ENCODE measurements at regions not wholly inside any gene's neighbourhood (a gene's known extent, or its start where the extent isn't known, plus 50 kb on each side); places are given as distances from the start of the nearest gene placed in this dataset.
"Not testable (repeated sequence)": the region's sequence is repeated elsewhere in the genome, so short reads cannot be mapped to it uniquely, and the experiment has no call there.

DNA sequence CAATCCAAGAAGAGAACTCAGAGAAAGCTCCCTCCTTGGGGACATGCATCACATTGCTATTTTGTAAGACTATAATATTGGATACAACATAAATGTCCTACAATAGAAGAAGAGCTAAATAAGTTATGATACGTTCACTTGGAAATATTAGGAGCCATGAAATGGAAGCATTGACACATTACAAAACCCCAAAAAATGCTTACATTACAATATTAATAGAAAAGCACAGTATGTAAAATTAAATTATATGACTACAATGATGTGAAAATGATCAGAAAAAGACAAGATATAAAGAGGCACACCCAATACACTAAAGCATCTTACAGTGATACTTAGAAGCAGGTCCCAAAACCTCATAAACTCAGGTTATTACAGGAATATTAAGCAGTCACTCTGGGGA lies 694.1 kb downstream of the TOX3 start:
- no peak for DNase-seq (ENCODE audit: low read depth)

DNA sequence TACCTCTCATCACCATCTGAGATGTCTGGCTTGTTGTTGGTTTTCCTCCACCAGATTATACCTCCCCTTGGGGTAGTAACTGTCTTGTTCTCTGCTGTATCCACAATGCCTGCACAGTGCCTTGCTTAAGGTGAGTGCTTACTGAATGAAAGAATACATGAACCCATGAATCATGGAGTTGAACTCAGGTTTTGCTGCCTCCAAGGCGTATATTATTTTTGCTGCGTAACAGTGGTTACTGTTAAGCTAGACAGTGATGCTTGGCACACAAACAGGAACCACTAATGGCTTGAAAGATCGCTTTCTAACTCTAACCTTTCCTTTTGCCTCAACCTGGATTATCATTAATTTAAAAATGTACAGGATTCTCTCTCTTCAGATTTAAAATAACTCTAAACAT lies 695.8 kb downstream of the TOX3 start:
- no peak for DNase-seq (ENCODE audit: low read depth)

DNA sequence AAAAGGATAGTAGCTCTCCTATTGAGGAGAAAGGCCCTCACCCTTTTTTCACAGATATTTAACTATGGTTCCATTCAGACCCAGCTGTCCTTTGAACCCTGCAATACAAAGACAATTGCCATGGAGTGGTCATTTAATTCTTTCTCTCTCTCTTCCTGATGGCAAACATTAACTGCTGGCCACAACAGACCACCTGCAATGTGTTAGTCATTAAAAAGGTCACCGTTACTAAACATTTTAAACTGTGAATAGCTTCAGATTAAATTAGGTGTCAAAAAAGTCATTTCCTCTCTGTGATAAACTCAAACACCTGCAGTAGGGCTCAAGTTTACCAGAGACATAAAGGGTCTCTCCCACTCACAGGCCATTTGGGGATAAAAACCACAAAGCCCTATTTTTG lies 697.2 kb downstream of the TOX3 start:
- no peak for DNase-seq (ENCODE audit: low read depth)

DNA sequence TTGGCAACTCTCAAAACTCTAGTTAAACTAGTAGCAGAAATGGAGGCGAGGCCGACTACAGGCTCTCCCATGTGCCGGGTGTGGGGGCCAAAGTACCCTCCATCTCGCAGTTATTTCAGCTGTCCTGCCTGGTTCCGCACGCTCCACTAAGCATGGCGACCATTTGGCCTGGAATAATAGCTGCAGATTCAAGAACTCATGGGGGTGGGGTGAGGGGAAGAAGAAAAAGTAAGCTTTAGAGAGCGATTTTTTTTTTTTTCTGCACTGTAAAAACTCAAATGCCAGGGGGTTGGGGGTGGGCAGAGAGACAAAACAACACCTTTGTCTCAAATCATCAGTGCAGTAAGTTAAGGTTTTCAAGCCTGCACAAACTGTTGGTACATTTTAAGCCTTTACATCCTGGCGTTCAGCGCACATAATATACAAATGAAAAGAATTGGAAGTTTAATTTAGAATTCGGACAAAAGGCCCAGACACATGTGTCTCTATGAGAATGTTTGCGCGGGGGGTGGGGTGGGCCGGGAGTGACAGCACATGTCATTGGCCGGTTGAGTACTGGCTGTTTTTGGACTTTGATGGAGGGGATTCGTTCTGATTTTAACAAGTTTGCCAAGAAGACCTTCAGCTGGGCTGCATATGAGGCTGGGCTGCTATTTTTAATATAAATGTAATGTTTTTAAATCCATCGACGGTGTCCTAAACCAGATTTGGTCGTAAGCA lies 694.7 kb upstream of the SALL1 start:
- no peak for DNase-seq (ENCODE audit: low read depth)

DNA sequence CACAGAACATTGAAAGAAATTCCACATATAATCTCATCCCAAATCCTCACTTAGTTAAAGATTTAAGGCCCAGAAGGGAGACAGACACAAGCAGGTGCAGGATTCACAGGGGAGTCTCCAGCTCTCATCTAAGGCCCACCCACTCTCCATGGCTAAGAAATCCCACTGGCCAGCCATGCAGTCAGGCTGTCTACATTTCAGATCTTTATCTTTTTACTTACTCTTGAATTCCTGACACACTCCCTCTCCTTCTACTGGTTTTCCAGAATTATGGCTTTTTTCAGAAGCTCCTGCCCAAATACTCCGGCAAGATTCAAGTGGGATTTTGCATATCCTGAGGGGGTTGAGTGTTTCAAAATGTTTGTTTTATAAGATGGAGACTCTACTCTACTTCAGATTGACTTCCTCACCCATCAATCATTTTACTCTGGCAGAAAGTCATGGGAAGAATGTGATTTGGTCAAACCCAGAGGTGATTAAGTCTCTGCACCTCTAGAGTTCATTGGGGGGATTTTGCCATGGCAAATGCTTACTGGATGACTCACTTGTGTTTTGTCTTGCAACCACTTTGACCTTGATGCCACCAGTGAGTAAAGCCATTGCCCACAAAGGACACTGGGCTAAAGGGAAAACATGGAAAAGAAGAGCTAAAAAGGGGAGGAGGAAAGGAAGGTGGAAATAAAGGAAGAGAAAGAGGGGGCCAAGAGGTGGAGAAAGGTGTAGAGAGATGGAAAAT lies 688.8 kb upstream of the SALL1 start:
- peak; percentile 95 for DNase-seq (ENCODE audit: low read depth)

DNA sequence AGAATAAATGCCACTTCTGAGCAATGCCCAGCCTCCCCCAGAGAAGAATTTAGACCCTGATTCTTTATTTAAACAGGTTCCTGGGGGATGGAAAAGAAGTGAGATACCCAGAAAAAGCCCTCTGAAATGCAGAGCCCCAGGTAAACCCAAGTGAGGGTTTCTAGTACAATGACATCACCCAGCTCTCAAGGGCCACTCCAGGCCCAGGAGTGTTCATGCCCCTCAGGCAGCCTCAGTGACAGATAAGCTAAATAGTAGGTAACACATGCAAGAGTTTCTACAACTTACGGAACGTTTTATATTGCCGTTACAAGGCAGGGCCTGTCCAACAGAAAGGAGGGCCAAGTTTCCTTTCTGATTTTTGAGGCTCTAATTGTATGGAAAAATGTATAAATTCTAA lies 683.7 kb upstream of the SALL1 start:
- DNase-seq (ENCODE audit: low read depth), result no peak

DNA sequence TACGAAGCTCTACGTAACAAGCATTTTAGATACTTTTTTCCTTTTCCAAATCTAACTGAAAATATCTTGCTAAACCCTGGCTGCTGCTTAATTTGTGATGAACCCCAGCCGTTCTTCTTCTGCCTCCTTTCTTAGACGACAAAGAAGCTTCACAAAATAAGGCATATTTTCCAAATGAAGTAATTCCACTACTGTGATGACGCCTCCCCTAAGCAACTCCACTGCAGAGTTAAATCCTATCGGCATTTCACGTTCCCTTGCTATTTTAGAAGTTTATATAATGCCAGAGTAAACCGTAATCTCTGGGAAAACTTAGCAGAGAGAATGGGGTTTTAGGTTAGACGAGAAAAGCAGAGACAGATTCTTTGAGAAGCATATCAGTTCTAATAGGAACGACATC lies 683.1 kb upstream of the SALL1 start:
- no peak for DNase-seq (ENCODE audit: low read depth)

DNA sequence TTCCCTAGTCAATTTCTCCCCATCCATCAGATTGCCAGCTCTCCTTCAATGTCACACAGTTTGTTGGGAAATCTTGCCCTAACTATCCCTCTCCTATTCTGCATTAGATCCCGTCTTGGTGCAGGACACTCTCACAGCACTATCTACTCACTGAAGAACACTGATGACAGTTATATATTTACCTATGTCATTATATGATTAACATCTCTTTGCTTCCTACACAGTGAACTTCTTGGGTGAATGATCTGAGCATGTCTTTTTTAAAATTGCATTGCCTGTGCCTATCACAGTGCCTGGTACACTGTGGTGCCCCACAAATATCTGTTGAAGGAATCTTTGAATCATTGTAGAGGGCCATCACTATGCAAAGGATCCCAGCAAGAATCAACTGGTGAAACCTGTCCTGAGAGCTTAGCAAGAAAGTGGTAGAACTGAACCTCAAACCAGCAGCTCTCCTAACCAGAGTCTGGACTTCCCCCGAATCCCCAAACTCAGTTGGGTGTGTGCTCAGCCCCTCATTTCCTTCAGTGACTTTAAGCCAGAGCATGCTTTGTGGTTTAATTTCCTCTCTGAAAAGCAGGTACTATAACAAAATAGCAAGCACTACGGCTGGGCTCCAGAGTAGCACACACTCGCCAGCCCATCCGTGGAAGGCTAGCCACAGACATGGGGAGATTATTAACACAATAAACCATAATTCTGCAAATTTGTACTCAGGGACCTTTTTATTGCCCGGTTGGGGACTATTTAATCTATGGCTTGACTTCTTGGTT lies 680.7 kb upstream of the SALL1 start:
- DNase-seq (ENCODE audit: low read depth), result no peak

DNA sequence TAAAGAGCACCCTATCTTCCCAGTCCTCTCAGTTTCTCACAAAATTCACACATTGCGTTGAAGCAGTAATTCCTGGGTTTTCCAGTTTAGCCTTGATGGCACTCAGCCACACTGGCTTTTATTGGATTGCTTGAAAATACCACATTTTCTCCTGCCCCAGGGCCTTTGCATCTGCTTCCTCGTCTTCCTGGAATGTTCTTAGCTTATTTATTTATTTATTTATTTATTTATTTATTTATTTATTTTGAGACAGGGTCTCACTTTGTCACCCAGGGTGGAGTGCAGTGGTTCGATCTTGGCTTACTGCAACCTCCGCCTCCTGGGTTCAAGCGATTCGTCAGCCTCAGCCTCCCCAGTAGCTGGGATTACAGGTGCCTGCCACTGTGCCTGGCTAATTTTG lies 680.0 kb upstream of the SALL1 start:
- not testable (repeated sequence) for DNase-seq (ENCODE audit: low read depth)

DNA sequence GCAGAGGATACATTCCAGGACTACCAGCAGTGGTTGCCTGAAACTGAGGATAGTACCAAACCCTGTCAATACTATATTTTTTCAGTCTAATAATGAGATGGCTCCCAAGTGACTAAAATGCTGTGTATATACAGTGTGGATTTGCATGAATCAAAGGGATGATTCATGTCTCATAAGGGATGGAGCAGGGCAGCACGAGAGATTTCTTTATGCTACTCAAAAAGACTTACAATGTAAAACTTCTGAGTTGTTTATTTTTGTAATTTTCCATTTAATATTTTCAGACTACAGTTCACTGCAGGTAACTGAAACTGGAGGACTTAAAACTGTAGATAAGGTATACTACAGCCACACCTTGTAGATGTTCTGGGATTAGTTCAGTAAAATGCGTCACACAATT lies 674.7 kb upstream of the SALL1 start:
- DNase-seq (ENCODE audit: low read depth), result no peak

DNA sequence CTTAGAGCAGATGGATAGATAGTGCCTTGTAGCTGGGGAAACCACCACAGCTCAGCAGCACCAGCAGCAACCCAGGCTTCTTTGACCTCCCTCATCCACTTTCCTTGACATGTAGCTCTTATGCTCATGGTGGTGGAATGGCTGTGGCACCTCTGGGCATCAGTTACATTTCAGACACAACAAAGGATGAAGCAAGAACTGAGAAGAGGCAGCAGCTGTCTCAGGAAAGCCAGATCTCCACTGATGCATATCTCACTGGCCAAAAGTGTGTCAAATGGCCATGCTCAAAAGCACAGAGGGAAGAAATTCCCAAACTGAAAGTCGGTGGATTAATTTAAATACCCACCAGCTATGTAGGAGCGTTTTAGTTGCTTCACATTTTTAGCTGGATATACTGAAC lies 671.4 kb upstream of the SALL1 start:
- no peak for DNase-seq (ENCODE audit: low read depth)

DNA sequence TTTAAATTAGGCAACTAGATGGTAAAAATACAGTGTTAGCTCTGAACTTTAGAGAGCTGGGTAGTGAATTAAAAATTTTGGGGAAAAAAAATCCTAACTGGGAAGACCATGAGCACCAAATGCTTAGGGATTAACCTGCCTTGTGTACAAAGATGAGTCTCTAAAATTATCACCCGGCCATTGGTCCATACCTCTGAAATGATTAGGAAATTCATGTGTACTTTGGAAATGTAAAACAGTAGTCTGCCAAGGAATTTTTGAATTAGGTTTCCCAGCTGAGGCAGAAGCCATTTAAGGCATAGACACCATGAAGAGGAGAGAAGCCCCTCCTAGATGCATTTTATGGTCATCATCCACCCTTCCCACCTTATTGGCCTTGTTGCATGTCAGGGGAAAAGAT lies 670.5 kb upstream of the SALL1 start:
- no peak for DNase-seq (ENCODE audit: low read depth)

DNA sequence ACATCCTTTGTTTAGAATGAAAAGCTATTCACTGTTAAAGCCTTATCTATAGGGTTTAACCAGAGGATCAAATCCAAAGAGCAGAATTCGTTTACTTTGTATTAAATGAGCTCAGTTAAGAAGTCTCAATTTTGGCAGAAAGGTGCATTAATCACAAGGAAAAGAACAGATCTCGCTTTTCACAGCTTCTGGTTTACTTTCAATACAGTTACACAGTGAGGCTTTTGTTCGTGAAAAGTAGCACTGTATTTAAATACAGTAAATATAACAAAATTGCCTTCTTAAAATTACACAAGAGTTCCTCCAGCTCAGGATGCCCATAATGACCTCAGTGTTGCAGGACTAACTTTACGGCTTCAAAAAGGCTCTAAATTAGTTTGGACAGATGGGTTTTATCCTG lies 669.1 kb upstream of the SALL1 start:
- DNase-seq (ENCODE audit: low read depth), result no peak

DNA sequence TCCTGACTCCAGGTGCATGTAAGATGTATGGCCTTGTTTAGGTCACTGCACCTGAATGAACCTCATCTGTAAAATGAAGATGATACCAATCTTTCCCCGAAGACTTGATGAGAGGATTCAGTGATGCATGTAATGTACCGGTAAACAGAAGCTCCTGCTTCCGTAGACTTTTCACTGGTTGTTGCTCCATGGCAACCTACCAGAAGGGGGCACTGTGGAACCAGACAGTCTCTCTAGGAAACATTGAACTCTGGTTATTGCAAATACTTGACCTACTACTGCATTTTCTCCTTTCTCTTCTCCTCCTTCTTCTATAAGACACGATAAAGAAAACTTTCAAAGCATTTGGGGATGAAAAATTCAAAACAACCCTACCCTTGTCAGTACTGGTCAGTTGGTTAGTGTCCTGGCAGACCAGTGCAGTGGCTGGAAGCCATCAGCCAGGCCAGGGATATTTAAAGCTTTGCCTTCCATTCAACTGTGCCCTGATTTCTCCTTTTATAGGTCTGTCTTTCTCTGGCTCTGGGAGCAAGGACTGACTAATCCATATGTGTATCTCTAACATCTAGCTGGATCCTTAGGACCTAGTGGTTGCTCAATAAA lies 667.4 kb upstream of the SALL1 start:
- DNase-seq (ENCODE audit: low read depth), result peak; percentile 54

DNA sequence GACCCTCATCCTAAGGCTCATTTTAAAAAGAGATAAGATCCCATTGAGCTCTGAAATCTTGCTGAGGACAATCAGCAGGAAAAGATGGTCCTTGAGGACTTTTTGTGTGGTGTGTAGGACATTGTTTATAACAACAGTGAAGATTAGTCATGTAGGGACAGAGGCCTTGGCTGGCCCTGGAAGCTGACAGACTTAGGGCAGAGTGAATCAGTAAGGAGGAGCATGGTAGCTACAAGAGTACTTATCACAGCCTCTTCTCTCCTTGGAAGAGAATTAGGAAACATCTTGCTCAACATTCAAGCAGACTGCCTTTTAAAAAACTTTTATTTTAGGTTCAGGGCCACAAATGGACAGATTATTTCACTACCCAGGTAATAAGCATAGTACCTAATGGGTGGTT lies 665.9 kb upstream of the SALL1 start:
- no peak for DNase-seq (ENCODE audit: low read depth)

DNA sequence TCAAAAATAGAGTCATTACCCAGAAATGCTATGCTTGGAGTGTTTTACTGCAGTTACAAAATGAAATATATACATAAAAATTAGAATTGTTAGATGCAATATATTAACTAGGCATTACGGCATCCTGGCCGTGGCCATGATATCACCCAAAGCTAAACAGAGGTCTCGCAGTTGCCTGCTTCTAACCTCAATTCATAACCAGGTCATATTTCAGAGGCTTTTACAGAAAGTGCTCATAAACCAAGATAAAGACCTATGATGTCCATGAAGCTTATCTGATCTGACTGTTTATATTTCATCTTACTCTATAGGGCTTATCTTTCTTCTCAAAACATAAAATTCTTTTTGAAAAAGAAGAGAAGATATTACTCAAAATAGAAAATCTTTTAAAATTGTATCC lies 664.5 kb upstream of the SALL1 start:
- no peak for DNase-seq (ENCODE audit: low read depth)

DNA sequence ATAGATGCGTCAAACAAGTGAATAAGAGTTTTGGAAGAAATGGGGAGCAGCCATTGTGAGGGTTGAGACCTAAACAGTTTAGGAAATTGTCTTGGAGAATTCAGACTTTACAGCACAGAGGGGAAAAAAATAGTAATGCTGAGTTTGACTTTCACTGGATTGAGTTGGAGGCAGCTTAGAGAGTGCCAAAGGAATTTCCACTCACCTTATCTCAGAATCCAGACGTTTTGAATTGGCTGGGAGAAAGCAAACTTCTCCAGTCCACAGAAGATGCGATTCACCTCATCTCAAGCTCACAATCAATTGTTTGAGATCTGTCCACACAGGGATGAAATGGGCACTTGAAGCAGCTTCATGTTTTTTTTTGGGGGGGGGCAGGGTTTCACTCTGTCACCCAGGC lies 663.5 kb upstream of the SALL1 start:
- no peak for DNase-seq (ENCODE audit: low read depth)

DNA sequence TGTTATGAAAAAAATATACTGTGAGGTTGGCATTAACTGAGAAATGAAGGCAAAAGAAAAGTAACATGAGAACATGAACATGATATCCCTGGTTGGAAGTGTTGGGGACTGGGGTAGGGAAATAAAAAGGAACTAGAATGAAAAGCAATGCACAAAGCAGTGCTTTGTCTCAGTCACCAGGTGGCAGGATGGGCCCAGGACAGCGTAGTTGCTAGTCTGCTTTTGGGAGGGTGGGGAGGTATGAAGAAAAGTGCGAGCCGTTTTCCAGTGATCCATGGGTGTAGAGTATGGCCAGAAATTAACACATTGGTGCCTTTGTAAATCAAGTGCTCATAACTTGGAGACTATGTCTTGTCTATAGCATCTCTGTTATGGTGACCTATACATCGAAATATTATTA lies 662.5 kb upstream of the SALL1 start:
- no peak for DNase-seq (ENCODE audit: low read depth)

DNA sequence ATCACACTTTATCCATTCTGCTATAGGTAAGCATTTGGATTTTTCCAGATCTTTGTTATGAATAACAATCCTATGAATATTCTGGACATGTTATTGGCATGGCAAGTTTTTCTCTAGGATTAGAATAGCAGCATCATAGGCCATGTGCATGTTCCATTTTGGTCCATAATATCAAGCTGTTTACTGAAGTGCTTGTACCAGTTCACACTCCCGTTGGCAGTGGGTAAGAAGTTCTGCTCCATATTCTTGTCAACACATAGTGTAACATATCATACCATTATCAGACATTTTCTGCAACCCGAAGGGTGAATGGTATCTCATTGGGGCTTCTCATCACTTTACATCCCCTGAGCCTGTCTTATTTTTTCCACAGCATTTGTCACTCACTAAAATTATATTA lies 661.9 kb upstream of the SALL1 start:
- DNase-seq (ENCODE audit: low read depth), result no peak

DNA sequence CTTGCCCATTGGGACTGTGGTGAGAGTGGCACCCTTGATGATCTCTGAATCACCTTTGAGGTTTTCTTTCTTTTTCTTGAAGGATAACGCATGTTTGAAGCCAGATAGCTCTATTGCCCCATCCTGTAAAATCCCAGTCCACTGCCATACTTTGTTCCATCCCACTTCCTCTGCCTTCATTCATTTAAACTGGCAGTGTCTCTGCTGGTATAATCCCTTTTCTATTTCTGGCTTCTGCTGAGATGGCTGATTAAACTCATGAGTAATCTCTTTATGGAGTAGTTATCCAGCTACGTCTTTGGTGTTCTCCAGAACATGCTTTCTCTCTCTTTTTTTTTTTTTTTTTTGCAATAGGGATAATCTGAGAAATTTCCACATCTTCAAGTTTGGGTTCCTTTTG lies 656.5 kb upstream of the SALL1 start:
- DNase-seq (ENCODE audit: low read depth), result no peak

DNA sequence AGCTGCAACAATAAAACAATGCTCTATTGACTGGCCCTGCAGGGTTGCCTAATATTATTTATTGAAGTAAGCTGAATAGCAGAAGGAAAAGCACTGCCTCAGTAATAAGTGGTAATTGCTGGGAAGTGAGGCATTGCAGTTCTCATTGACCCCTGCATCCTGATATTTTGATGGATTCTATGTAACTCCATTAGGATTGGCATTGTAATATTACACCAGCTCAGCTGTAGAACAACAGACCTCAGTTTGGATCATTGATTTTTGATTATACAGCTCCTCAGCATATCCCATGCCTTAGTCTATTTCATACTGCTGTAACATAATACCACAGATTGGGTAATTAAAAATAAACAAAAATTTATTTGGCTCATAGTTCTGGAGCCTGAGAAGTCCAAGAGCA lies 650.6 kb upstream of the SALL1 start:
- no peak for DNase-seq (ENCODE audit: low read depth)

DNA sequence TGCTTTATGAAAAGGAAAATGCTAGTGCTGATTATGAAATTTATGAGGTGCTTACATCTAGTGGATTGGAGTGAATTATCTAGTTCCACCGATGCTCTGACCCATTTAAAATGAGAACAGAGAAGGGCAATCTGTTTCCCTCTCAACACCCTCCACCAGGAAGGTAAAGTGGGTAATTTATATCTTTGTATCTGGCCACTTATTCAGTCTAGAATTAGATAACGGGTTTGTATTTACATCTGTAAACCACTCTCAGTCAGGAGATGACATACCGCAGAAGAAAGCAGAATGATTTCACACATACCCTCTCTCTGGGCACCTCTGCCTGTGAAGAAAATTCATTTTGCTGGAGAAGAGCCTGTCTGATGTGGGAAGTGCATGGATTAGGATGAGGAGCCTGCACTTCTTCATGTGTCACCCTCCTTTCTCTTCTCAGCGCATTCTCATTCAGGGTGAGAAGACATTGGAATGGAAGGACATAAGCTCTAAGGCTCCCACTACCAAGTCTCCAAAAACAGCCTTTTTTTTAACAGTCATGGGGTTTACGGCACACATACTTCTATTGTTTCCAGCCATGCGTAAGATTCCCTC lies 646.7 kb upstream of the SALL1 start:
- no peak for DNase-seq (ENCODE audit: low read depth)

Measured in HS-27A (cell line).